DMS114 treated with DMSO at 0.1 percent for 48 hours (cell line): ENCODE measurements at regions not wholly inside any gene's neighbourhood (a gene's known extent, or its start where the extent isn't known, plus 50 kb on each side); places are given as distances from the start of the nearest gene placed in this dataset.

Experiments used
- DNase-seq: peaks from one replicate; lab custom pipeline; 2025; ENCODE audit not compliant: unreplicated experiment; lab: John Stamatoyannopoulos, UW

- no peak for DNase-seq
These were observed 92.8 kb upstream of the ZMIZ1 start for GRCh38 chr10:78975926-78976325.

- no peak for DNase-seq
These were observed 91.7 kb upstream of the ZMIZ1 start for GRCh38 chr10:78976825-78977755.

GRCh38 chr10:78979938-78980337 is 88.8 kb upstream of the ZMIZ1 start:
- DNase-seq, result no peak

- DNase-seq, result no peak
These were observed 88.4 kb upstream of the ZMIZ1 start for GRCh38 chr10:78980354-78980753.

GRCh38 chr10:78980815-78981214 is 88.0 kb upstream of the ZMIZ1 start:
- DNase-seq, result no peak

GRCh38 chr10:78981257-78981969 is 87.4 kb upstream of the ZMIZ1 start:
- no peak for DNase-seq

- DNase-seq, result no peak
These were observed 86.8 kb upstream of the ZMIZ1 start for GRCh38 chr10:78981970-78982281.

GRCh38 chr10:78982726-78983125 is 86.0 kb upstream of the ZMIZ1 start:
- no peak for DNase-seq

GRCh38 chr10:78983608-78984007 is 85.2 kb upstream of the ZMIZ1 start:
- no peak for DNase-seq

GRCh38 chr10:78985973-78986818 is 82.6 kb upstream of the ZMIZ1 start:
- DNase-seq, result no peak

- no peak for DNase-seq
These were observed 77.6 kb upstream of the ZMIZ1 start for GRCh38 chr10:78991187-78991586.

GRCh38 chr10:78992333-78992732 is 76.4 kb upstream of the ZMIZ1 start:
- no peak for DNase-seq

GRCh38 chr10:78993261-78993945 is 75.4 kb upstream of the ZMIZ1 start:
- DNase-seq, result no peak

- DNase-seq, result no peak
These were observed 72.6 kb upstream of the ZMIZ1 start for GRCh38 chr10:78995987-78996791.

GRCh38 chr10:78996792-78997129 is 72.0 kb upstream of the ZMIZ1 start:
- no peak for DNase-seq

- no peak for DNase-seq
These were observed 70.8 kb upstream of the ZMIZ1 start for GRCh38 chr10:78997635-78998618.

- no peak for DNase-seq
These were observed 67.5 kb upstream of the ZMIZ1 start for GRCh38 chr10:79001082-79001885.

- no peak for DNase-seq
These were observed 66.4 kb upstream of the ZMIZ1 start for GRCh38 chr10:79002336-79002735.
